ENCODE measurements at regions not wholly inside any gene's neighbourhood (a gene's known extent, or its start where the extent isn't known, plus 50 kb on each side); places are given as distances from the start of the nearest gene placed in this dataset.

- Histone ChIP-seq H2AFZ (ENCODE audit: low read depth, low read length) (no peak overlapping the region), H3K9me3 (ENCODE audit: insufficient read depth, low read length) (no peaks in the 10 kb centered on the region), H3K27me3 (ENCODE audit: low read depth, low read length) (no peaks in the 10 kb centered on the region), H3K9ac (ENCODE audit: low read length) (no peak overlapping the region), H3K4me3 (ENCODE audit: low read length) (no peak overlapping the region), H4K20me1 (ENCODE audit: insufficient read depth, low read length) (no peaks in the 10 kb centered on the region), H3K4me2 (ENCODE audit: low read length) (no peak overlapping the region), H3K27ac (ENCODE audit: low read length) (no peak overlapping the region), H3K4me1 (ENCODE audit: low read length) (no peaks in the 10 kb centered on the region), H3K36me3 (replicated peaks; ENCODE audit: low read depth, low read length) (no peaks in the 10 kb centered on the region), H3K79me2 (ENCODE audit: low read length) (no peaks in the 10 kb centered on the region)
- TF ChIP-seq EZH2phosphoT487 (IDR thresholded peaks at IDR 0.05; ENCODE audit: low read depth): no peak
- TF ChIP-seq CTCF (IDR thresholded peaks at IDR 0.05; ENCODE audit: low read depth, low read length): no peak
These were observed 186.7 kb downstream of the TDRD15 start for GRCh38 chr2:21310493-21310892.

- TF ChIP-seq CTCF (IDR thresholded peaks at IDR 0.05; ENCODE audit: low read depth, low read length) (no peak), EZH2phosphoT487 (IDR thresholded peaks at IDR 0.05; ENCODE audit: low read depth) (no peak)
- no peak overlapping the region for H2AFZ ChIP-seq (ENCODE audit: low read depth, low read length)
- no peak overlapping the region for H3K4me2 ChIP-seq (ENCODE audit: low read length)
- H3K36me3 ChIP-seq (replicated peaks; ENCODE audit: low read depth, low read length): no peaks in the 10 kb centered on the region
- H3K9me3 ChIP-seq (ENCODE audit: insufficient read depth, low read length): no peaks in the 10 kb centered on the region
- no peaks in the 10 kb centered on the region for H4K20me1 ChIP-seq (ENCODE audit: insufficient read depth, low read length)
- H3K79me2 ChIP-seq (ENCODE audit: low read length): no peaks in the 10 kb centered on the region
- no peaks in the 10 kb centered on the region; the same call in 1 of the 2 replicates for H3K4me1 ChIP-seq (ENCODE audit: low read length)
- no peak overlapping the region for H3K4me3 ChIP-seq (ENCODE audit: low read length)
- H3K27ac ChIP-seq (ENCODE audit: low read length): no peak overlapping the region
- H3K9ac ChIP-seq (ENCODE audit: low read length): no peak overlapping the region
- H3K27me3 ChIP-seq (ENCODE audit: low read depth, low read length): no peaks in the 10 kb centered on the region
These were observed 190.6 kb downstream of the TDRD15 start for GRCh38 chr2:21314322-21314835.

- TF ChIP-seq EZH2phosphoT487 (IDR thresholded peaks at IDR 0.05; ENCODE audit: low read depth): no peak
- TF ChIP-seq CTCF (IDR thresholded peaks at IDR 0.05; ENCODE audit: low read depth, low read length): peak; percentile 74
- H3K4me1 ChIP-seq (ENCODE audit: low read length): no peaks in the 10 kb centered on the region; the same call in 1 of the 2 replicates
- no peaks in the 10 kb centered on the region for H3K27me3 ChIP-seq (ENCODE audit: low read depth, low read length)
- no peaks in the 10 kb centered on the region for H3K9me3 ChIP-seq (ENCODE audit: insufficient read depth, low read length)
- H2AFZ ChIP-seq (ENCODE audit: low read depth, low read length): peak overlapping the region; percentile 98
- no peak overlapping the region for H3K9ac ChIP-seq (ENCODE audit: low read length)
- H3K27ac ChIP-seq (ENCODE audit: low read length): no peak overlapping the region
- no peaks in the 10 kb centered on the region for H4K20me1 ChIP-seq (ENCODE audit: insufficient read depth, low read length)
- peak overlapping the region; percentile 36; the same call in 1 of the 2 replicates for H3K4me3 ChIP-seq (ENCODE audit: low read length)
- H3K4me2 ChIP-seq (ENCODE audit: low read length): peak overlapping the region; percentile 51
- H3K36me3 ChIP-seq (replicated peaks; ENCODE audit: low read depth, low read length): no peaks in the 10 kb centered on the region
- no peaks in the 10 kb centered on the region for H3K79me2 ChIP-seq (ENCODE audit: low read length)
These were observed 193.4 kb downstream of the TDRD15 start for GRCh38 chr2:21317131-21317530.

GRCh38 chr2:21318263-21318662 lies 194.5 kb downstream of the TDRD15 start:
- no peaks in the 10 kb centered on the region for H3K9me3 ChIP-seq (ENCODE audit: insufficient read depth, low read length)
- no peak overlapping the region for H3K27ac ChIP-seq (ENCODE audit: low read length)
- no peaks in the 10 kb centered on the region; the same call in 1 of the 2 replicates for H3K4me1 ChIP-seq (ENCODE audit: low read length)
- no peaks in the 10 kb centered on the region for H3K27me3 ChIP-seq (ENCODE audit: low read depth, low read length)
- H3K4me3 ChIP-seq (ENCODE audit: low read length): no peak overlapping the region
- TF ChIP-seq CTCF (IDR thresholded peaks at IDR 0.05; ENCODE audit: low read depth, low read length) (no peak), EZH2phosphoT487 (IDR thresholded peaks at IDR 0.05; ENCODE audit: low read depth) (no peak)
- no peak overlapping the region for H3K4me2 ChIP-seq (ENCODE audit: low read length)
- H3K9ac ChIP-seq (ENCODE audit: low read length): no peak overlapping the region
- H4K20me1 ChIP-seq (ENCODE audit: insufficient read depth, low read length): no peaks in the 10 kb centered on the region
- no peak overlapping the region for H2AFZ ChIP-seq (ENCODE audit: low read depth, low read length)
- no peaks in the 10 kb centered on the region for H3K79me2 ChIP-seq (ENCODE audit: low read length)
- no peaks in the 10 kb centered on the region for H3K36me3 ChIP-seq (replicated peaks; ENCODE audit: low read depth, low read length)
